OCI-LY7 (cell line): ENCODE measurements at regions not wholly inside any gene's neighbourhood (a gene's known extent, or its start where the extent isn't known, plus 50 kb on each side); places are given as distances from the start of the nearest gene placed in this dataset.

ENCODE experiments used
- BruUV-seq: library from RNA; stranded (reverse); fragments of 400-500 nt; replicated peaks from 2 replicates; lab custom pipeline; 2021; lab: Mats Ljungman, UMichigan
- CTCF ChIA-PET: fragments of 300-600 bp; sonication (Branson Sonifier 250); formaldehyde crosslinking; loops from one replicate; lab custom pipeline; 2022; ENCODE audit warnings: antibody characterized with exemption; ENCODE audit not compliant: unreplicated experiment; lab: Charles Lee
- POLR2A ChIA-PET: fragments of 300-600 bp; sonication (Branson Sonifier 250); formaldehyde crosslinking; loops from one replicate; lab custom pipeline; 2022; ENCODE audit warnings: antibody characterized with exemption; lab: Charles Lee
- DNase-seq: peaks from one replicate; pipeline ENCODE4 v3.0.0-alpha.2; 2015; ENCODE audit warnings: low spot score
- H2AFZ ChIP-seq: fragments of 200-600 bp; sonication (generic), shearing (Covaris generic); 2 replicates; pipeline ENCODE4 v1.6.1; 2014; ENCODE audit warnings: mild to moderate bottlenecking, antibody characterized with exemption, low read length, moderate library complexity
- H3K27ac ChIP-seq: fragments of 200-600 bp; sonication (generic); 2 replicates; pipeline ENCODE4 v1.5.1; 2014; ENCODE audit warnings: mixed run types, low read depth, mild to moderate bottlenecking, moderate library complexity, low read length, inconsistent platforms; ENCODE audit not compliant: poor library complexity, severe bottlenecking
- H3K36me3 ChIP-seq: fragments of 200-600 bp; sonication (generic); 2 replicates; pipeline ENCODE4 v1.6.1; 2014; ENCODE audit warnings: mild to moderate bottlenecking, antibody characterized with exemption, low read length, moderate library complexity, mixed read lengths; ENCODE audit not compliant: insufficient read depth
- H3K4me1 ChIP-seq: fragments of 200-600 bp; sonication (generic); 2 replicates; pipeline ENCODE4 v1.5.1; 2014; ENCODE audit warnings: mild to moderate bottlenecking, low read length; ENCODE audit not compliant: insufficient read depth, poor library complexity, severe bottlenecking
- H3K4me2 ChIP-seq: fragments of 200-600 bp; sonication (generic); 2 replicates; pipeline ENCODE4 v1.6.1; 2014; ENCODE audit warnings: mild to moderate bottlenecking, low read length
- H3K4me3 ChIP-seq: fragments of 200-600 bp; sonication (generic); 2 replicates; pipeline ENCODE4 v1.5.1; 2014; ENCODE audit warnings: mild to moderate bottlenecking, low read depth, low read length; ENCODE audit not compliant: poor library complexity, severe bottlenecking
- H3K79me2 ChIP-seq: fragments of 200-600 bp; sonication (generic); 2 replicates; pipeline ENCODE4 v1.6.1; 2016; ENCODE audit warnings: low read depth, mild to moderate bottlenecking, low read length, moderate library complexity, mixed read lengths; ENCODE audit not compliant: insufficient read depth
- H3K9me2 ChIP-seq: fragments of 200-600 bp; sonication (generic); 2 replicates; pipeline ENCODE4 v1.6.1; 2016; ENCODE audit warnings: mild to moderate bottlenecking, low read length, mixed read lengths; ENCODE audit not compliant: insufficient read depth
- H3K9me3 ChIP-seq: fragments of 200-600 bp; sonication (generic); 2 replicates; pipeline ENCODE4 v1.6.1; 2014; ENCODE audit warnings: mild to moderate bottlenecking, mixed run types, low read length, mixed read lengths
- H4K20me1 ChIP-seq: fragments of 200-600 bp; sonication (generic); 2 replicates; pipeline ENCODE4 v1.6.1; 2014; ENCODE audit warnings: mild to moderate bottlenecking, antibody characterized with exemption, low read length, moderate library complexity, mixed read lengths; ENCODE audit not compliant: insufficient read depth
- CTCF ChIP-seq: fragments of 200-600 bp; sonication (generic); conservative IDR thresholded peaks from 2 replicates; pipeline ENCODE4 v1.5.1; 2014; ENCODE audit warnings: mild to moderate bottlenecking, antibody characterized with exemption, low read length, moderate library complexity, mixed read lengths
- EZH2phosphoT487 ChIP-seq: fragments of 200-600 bp; sonication (generic); IDR thresholded peaks from 2 replicates; pipeline ENCODE4 v1.6.1; 2018; ENCODE audit warnings: low read depth, borderline replicate concordance, mild to moderate bottlenecking, mixed run types, antibody characterized with exemption, low read length, moderate library complexity, mixed read lengths
- intact Hi-C: fragments of 100-400 bp; cut with micrococcal nuclease; formaldehyde crosslinking; loops from one replicate; pipeline ENCODE4 v1.10.0; 2022; ENCODE audit not compliant: unreplicated experiment

DNA sequence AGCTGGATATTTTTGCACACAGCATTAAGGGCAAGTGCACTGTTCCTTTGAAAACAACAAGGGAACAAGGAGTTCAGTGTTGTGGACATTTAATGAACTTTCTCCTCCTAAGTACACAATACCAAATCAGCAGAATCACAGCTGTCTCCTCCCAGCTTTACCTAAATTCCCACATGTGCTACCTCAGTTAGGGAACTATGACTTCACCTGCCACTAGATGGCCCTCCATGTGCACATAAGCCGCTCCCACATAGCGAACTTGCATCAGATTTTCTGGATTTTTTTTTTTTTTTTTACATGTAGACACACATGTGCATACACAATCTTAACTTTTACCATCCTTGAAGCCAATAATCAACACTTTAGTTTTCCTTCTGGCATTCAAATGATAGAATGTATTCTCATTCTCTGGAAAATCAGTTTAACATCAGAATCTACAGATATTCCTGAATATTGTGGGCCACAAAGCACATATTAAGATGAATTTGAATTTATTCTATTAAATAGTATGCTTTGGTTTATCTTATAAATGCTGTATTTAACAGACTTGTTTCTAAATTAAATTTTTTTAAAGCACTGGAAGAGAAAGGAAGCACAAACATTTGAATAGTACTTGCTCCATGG, 123.6 kb downstream of the PALM2AKAP2 start:
- TF ChIP-seq EZH2phosphoT487 (no peak), CTCF (peak; percentile 99)
- Histone ChIP-seq H3K27ac (peak overlapping the region; percentile 98), H3K4me2 (peak overlapping the region; percentile 71), H3K9me3 (no peaks in the 10 kb centered on the region), H3K4me3 (no peak overlapping the region), H3K9me2 (no peaks in the 10 kb centered on the region), H3K36me3 (no peaks in the 10 kb centered on the region), H3K79me2 (no peaks in the 10 kb centered on the region; the same call in 1 of the 2 replicates), H4K20me1 (no peaks in the 10 kb centered on the region), H3K4me1 (peaks cover 57% of the 10 kb centered on the region), H2AFZ (peak overlapping the region; percentile 85)
- BruUV-seq, result no TSS peak
- DNase-seq, result peak; percentile 92
- CTCF ChIA-PET, result interaction anchor here (0.6 to 2.0 kb wide), 13 partner anchors 63 to 253 kb away, joined by 3 to 7 read pairs (median 4); no protein-coding TSS in a partner anchor
- intact Hi-C loops, result loop anchor here (1.0 kb wide), 4 partner anchors 155 to 314 kb away; no protein-coding TSS in a partner anchor
- POLR2A ChIA-PET, result interaction anchor here (0.6 to 19.3 kb wide), 20 partner anchors 10 to 793 kb away, joined by 3 to 358 read pairs (median 4); no protein-coding TSS in a partner anchor

- no peak for TF ChIP-seq EZH2phosphoT487
- no peak for TF ChIP-seq CTCF
- no peak for DNase-seq
- Histone ChIP-seq H3K4me3 (no peak overlapping the region), H4K20me1 (no peaks in the 10 kb centered on the region), H3K4me2 (peak overlapping the region; percentile 71), H3K4me1 (peaks cover 67% of the 10 kb centered on the region), H3K36me3 (no peaks in the 10 kb centered on the region), H2AFZ (peak overlapping the region; percentile 85; the same call in 1 of the 2 replicates), H3K9me3 (no peaks in the 10 kb centered on the region), H3K79me2 (no peaks in the 10 kb centered on the region; the same call in 1 of the 2 replicates), H3K9me2 (no peaks in the 10 kb centered on the region), H3K27ac (peak overlapping the region; percentile 98)
- ChIA-PET CTCF (interaction anchor here (0.6 to 2.0 kb wide), 6 partner anchors 62 to 252 kb away, joined by 3 to 7 read pairs (median 4); no protein-coding TSS in a partner anchor), POLR2A (interaction anchor here (0.6 to 19.3 kb wide), 13 partner anchors 15 to 261 kb away, joined by 3 to 358 read pairs (median 5); no protein-coding TSS in a partner anchor)
- intact Hi-C loops, result no loop called here
- BruUV-seq, result no TSS peak
Observed at GRCh38 chr9:109904666-109905065, 124.7 kb downstream of the PALM2AKAP2 start.

GRCh38 chr9:109905472-109905871, 125.5 kb downstream of the PALM2AKAP2 start:
- Histone ChIP-seq H3K79me2 (no peaks in the 10 kb centered on the region; the same call in 1 of the 2 replicates), H4K20me1 (no peaks in the 10 kb centered on the region), H3K4me2 (peak overlapping the region; percentile 71), H3K36me3 (no peaks in the 10 kb centered on the region), H3K9me3 (no peaks in the 10 kb centered on the region), H2AFZ (peak overlapping the region; percentile 85; the same call in 1 of the 2 replicates), H3K9me2 (no peaks in the 10 kb centered on the region), H3K4me3 (no peak overlapping the region), H3K27ac (peak overlapping the region; percentile 98), H3K4me1 (peaks cover 75% of the 10 kb centered on the region)
- no TSS peak for BruUV-seq
- no peak for TF ChIP-seq CTCF
- TF ChIP-seq EZH2phosphoT487, result no peak
- DNase-seq, result no peak
- ChIA-PET POLR2A (interaction anchor here (0.7 to 19.3 kb wide), 10 partner anchors 14 to 260 kb away, joined by 3 to 358 read pairs (median 5); no protein-coding TSS in a partner anchor), CTCF (interaction anchor here (0.6 kb wide), 2 partner anchors 246 to 269 kb away, joined by 3 read pairs; no protein-coding TSS in a partner anchor)
- intact Hi-C loops, result no loop called here
